ENCODE measurements at regions not wholly inside any gene's neighbourhood (a gene's known extent, or its start where the extent isn't known, plus 50 kb on each side); places are given as distances from the start of the nearest gene placed in this dataset.

DNA sequence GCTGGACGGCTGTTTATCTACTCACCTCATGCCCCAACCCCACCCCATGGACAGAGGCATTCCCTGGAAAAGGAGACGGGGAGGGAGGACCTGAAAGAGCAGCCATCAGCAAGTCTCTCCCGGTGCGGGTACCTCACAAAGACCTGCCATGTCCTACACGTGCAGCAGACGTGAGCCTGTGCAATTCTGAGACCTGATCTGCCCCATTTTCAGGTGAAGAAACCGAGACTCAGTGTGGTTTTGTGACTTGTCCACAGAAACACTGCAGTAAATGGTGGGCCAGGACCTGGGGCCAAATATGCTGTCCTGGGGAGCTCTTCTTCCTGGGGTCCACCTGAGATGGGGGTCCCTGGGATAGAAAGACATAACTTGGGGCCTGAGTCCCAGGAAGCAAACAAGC, 137.0 kb upstream of the LINGO1 start:
- TF ChIP-seq EP300 (IDR thresholded peaks at IDR 0.05) = no peak
- TF ChIP-seq, protein P1, sequence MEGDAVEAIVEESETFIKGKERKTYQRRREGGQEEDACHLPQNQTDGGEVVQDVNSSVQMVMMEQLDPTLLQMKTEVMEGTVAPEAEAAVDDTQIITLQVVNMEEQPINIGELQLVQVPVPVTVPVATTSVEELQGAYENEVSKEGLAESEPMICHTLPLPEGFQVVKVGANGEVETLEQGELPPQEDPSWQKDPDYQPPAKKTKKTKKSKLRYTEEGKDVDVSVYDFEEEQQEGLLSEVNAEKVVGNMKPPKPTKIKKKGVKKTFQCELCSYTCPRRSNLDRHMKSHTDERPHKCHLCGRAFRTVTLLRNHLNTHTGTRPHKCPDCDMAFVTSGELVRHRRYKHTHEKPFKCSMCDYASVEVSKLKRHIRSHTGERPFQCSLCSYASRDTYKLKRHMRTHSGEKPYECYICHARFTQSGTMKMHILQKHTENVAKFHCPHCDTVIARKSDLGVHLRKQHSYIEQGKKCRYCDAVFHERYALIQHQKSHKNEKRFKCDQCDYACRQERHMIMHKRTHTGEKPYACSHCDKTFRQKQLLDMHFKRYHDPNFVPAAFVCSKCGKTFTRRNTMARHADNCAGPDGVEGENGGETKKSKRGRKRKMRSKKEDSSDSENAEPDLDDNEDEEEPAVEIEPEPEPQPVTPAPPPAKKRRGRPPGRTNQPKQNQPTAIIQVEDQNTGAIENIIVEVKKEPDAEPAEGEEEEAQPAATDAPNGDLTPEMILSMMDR (IDR thresholded peaks at IDR 0.05) = no peak
